ENCODE measurements at regions not wholly inside any gene's neighbourhood (a gene's known extent, or its start where the extent isn't known, plus 50 kb on each side); places are given as distances from the start of the nearest gene placed in this dataset.
"Not testable (repeated sequence)": the region's sequence is repeated elsewhere in the genome, so short reads cannot be mapped to it uniquely, and the experiment has no call there.

DNA sequence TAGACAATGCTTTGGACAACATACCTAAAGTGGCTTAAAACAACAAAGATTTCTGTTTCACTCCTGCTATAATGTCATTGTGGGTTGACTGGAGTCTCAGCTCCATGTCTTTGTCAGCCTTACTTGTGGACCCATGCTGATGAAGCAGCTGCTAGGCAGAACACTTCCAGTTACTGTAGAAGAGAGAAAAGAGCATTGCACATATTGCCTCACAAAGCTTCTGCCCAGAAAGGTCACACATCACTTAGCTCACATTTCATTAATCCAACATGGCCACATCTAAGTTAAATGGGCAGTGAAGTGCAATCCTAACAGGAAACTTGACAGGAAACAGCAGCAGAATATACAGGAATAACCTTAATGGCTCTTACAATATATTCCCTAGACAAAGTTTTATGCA, 480.5 kb upstream of the HTR1E start:
- no peak for DNase-seq

DNA sequence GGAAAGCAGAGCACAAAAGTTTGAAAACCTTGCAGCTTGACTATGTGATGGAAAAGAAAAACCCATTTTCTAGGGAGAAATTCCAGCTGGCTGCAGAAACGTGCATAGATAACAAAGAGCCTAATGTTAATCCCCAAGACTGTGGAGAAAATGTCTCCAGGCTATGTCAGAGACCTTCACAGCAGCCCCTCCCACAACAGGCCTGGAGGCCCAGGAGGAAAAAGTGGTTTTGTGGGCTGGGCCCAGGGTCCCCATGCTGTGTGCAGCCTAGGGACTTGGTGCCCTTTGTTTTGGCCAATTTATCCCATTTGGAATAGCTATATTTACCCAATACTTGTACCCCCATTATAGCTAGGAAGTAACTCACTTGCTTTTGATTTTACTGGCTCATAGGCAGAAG, 484.1 kb upstream of the HTR1E start:
- no peak for DNase-seq

DNA sequence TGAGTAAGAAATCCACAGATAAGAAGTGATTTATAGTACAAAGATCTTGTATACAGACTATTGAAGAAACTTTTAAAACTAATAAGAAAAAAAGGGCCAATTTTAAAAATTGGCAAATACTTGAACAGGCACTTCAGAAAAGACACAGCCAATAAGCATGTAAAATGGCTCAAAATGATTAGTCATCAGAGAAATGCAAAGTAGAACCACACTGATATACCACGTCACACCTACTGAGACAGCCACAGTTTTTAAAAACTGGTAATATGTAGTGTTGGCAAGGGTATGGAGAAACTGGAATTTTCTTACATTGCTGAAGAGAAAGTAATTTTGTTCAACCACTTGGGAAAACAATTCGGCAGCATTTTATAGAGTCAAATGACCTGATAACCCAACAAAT, 488.9 kb upstream of the HTR1E start:
- DNase-seq, result no peak

DNA sequence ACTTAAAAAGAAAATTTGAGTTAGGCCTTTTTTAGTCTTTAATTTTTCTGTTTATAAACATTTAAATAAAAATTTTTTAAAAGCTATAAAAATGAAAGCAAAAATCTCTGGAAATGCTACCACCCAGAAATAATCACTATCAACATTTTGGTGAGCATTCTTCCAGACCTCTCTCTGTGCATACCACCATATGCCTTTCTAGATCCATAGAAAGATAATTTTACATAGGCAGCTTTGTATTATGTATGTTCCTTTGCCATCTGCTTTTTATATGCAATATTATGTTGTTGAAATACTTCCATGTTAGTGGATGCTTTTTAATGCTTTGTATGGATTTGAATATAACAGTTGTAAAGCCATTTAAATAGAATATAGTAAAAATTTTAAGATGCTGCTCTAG, 496.7 kb upstream of the HTR1E start:
- DNase-seq, result no peak

DNA sequence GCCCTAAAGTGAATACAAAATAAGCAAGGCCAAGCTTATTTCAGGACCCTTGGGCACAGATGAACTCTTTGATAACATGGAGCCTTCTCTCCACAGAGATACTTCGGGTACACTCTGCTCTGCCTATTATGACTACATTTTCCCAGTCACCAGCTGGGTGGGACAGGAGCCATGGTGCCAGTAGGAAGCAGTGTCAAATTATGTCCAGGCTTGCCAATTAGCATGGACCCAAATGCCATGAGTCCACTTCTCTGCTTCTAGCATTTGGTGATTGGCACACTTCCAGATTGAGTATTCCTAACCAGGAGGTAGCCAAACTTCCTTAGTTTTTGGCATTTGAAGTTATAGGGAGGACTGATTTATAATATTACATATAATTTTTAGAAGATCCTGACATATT, 513.8 kb upstream of the HTR1E start:
- no peak for DNase-seq

DNA sequence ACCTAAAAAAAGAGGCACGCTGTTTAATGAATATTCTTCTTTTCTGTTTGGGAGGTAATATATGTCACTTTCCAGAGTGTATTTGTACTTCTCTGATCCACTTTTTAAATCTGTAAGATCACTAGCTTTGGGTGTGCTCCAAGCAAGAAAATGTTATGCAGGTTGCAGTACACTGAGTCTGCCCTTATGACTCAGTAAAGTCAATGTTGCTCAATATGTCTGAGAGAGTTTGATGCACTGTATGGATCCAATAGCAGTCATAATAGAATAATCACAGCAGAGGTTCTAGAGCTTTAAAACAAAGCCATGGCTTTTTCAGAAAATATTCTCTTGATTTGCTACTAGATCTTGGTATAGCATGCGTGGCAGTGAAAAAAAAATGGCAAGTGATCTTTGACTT, 525.3 kb upstream of the HTR1E start:
- DNase-seq, result no peak

DNA sequence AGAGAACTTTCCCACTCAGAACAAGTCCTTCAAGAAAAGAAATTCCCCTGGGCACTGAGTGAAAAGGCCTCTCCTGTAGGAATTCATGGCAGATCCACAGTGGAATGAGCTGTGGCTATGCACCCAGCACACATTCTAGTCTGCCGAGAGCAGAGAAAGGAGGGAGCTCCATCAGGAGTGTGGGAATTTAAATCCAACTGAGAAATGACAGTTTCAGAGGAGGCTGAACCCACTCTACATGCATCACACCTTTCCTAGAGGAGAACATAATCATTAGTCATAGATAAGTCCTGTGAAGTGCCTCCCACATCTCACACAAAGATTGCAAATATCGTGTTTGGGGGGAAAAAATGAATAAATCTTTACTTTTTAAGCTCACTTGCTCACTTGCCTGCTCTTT, 530.2 kb upstream of the HTR1E start:
- no peak for DNase-seq

DNA sequence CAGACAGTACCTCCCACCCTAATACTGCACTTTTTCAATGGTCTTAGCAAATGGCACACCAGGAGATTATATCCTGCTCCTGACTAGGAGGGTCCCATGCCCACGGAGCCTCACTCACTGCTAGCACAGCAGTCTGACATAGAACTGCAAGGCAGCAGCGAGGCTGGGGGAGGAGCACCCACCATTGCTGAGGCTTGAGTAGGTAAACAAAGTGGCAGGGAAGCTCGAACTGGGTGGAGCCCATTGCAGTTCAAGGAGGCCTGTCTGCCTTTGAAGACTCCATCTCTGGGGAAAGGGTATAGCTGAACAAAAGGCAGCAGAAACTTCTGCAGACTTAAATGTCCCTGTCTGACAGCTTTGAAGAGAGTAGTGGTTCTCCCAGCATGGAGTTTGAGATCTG, 544.5 kb upstream of the HTR1E start:
- not testable (repeated sequence) for DNase-seq

DNA sequence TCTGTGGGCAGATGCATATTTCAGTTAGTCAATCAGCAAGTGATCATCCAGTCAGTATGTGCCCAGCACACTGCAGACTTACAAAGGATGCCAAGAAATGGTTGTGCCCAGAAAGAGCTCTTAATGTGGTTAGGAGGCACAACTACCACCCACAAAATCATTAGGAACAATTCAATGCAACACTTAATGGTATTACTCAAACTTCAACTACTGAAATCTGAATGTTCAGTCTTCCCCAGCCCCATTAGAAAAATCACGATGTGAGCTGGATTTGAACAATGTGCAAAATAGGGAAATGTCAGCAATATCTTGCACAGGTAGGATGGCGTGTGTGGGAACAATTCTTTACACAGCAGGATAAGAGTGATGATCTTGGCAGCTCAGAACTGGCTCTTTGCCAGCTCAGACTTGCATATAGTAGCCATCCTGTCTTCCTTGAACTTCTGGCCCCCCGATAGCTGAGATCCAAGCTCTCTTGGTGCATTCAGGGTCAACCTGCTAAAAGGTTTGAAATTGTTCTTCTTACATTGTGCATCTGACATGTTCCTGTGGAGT, 556.7 kb upstream of the HTR1E start:
- DNase-seq, result no peak

DNA sequence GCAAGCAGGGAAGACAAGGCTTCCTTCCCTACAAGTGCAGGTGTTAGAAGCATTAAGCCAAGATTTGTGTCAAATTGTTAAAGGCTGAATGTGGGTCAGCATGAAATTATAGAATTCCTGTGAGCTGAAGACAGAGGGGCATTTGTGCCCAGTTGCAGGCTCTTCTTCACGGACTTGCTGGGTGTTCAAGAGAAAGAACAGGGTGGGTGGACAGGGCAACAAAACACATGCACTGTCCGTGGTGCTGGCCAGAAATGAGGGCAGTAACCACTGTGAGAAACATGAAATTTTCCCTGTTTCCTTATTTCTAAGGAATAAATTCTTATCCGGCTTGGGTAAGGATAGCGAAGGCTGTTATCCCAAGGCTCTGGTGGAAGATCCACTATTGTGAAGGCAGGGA, 579.5 kb upstream of the HTR1E start:
- DNase-seq, result no peak

DNA sequence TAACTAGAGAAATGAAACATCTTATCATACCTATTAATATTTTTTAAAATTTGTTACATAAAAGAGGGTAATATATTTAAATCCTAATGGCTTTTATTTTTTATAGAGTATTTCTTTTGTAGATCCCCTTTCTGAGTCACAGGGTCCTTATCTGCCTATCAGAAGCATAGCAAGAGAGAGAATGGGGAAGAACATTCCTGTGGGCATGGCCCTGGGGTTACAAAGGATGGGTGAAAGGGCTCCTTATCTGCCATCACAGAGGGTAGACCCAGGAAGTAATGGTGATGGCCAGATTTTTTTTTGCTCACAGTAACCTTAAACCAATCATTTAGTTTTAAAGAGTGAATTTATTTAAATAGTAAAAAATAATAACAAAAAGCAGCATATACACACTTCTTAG, 582.1 kb upstream of the HTR1E start:
- no peak for DNase-seq

DNA sequence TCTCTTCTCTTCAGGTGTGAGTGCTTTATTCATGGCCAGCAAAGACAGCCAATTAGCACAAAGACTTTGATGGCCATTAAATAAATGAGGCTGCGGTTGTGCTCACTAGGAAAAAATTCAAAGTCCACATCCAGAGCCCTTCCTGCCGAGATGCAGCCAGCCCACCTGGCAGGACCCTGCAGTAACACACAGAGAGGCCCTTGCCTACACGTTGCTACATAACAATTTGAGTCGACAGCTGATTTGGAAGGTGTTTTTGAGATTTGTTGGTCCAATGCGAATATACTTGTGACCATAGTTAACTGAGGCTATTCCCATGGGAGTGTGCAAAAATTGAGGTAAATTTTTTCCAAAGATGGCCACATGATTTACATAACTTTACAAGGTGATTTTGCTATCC, 605.4 kb upstream of the HTR1E start:
- DNase-seq, result no peak

DNA sequence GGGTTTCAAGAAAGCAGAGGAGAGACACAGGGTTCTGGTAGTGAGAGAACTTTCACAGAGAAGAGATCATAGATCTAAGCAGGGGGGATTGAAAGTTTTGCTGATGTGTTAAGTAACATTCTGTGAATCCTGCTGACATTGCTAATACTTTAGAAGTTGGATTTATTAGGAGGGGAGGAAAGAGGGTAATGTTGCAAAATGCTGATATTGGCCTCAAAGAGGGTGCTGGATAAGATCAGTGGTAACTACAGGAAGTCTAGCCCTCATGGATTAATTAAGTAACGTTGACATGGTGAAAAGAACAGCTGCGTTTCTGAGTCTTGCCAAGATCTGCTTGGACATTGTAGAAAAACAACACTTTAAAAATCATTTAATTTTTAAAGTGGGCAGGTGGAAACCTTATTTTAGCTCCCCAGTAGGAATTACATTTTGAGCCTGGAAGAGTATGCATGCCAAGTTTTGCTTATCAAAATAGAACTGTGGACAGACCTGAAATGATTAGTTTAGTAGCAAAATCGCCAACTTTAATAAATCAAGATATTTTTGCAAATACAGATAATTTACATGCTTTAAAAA, 606.0 kb upstream of the HTR1E start:
- DNase-seq, result no peak

DNA sequence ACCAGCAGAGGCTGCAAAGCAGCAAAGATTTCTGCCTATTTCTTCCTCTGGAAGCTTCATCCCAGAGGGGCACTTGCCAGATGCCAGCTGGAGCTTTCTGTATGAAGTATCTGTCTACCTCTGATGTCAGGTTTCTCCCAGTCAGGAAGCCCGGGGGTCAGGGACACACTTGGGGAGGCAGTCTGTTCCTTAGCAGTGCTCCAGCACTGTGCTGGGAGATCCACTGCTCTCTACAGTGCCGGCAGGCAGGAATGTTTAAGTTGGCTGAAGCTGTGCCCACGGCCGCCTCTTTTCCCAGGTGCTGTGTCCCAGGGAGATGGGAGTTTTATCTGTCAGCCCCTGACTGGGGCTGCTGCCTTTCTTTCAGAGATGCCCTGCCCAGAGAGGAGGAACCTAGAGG, 631.1 kb upstream of the HTR1E start:
- no peak for DNase-seq

DNA sequence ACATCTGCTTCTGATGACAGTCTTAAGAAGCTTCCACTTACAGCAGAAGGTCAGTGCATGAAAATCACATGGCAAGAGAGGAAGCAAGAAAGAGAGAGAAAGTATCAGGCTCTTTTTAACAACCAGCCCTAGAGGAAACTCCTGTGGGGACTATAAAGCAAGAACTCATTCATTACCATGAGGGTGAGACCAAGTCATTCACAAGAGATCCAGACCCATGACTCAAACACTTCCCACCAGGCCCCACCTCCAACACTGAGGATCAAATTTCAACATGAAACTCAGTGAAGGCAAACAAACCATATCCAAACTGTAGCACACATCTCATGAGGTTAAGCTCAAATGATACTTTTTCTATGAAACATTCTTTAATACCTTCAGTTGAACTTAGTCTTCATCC, 643.2 kb upstream of the SYNCRIP start:
- no peak for DNase-seq

DNA sequence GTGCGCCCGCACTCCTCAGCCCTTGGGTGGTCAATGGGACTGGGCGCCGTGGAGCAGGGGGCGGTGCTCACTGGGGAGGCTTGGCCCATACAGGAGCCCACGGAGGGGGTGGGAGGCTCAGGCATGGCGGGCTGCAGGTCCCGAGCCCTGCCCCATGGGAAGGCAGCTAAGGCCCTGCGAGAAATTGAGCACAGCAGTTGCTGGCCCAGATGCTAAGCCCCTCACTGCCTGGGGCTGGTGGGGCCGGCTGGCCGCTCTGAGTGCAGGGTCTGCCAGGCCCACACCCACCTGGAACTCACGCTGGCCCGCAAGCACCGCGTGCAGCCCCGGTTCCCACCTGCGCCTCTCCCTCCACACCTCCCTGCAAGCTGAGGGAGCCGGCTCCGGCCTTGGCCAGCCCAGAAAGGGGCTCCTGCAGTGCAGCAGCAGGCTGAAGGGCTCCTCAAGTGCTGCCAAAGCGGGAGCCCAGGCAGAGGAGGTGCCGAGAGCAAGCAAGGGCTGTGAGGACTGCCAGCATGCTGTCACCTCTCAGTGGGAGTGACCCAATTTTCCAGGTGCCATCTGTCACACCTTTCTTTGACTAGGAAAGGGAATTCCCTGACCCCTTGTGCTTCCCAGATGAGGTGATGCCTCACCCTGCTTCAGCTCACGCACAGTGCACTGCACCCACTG, 642.3 kb upstream of the SYNCRIP start:
- DNase-seq, result not testable (repeated sequence)

DNA sequence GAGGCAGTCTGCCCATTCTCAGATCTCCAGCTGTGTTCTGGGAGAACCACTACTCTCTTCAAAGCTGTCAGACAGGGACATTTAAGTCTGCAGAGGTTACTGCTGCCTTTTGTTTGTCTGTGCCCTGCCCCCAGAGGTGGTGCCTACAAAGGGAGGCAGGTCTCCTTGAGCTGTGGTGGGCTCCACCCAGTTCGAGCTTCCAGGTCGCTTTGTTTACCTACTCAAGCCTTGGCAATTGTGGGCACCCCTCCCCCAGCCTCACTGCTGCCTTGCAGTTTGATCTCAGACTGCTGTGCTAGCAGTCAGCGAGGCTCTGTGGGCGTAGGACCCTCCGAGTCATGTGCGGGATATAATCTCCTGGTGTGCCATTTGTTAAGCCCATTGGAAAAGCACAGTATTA, 640.9 kb upstream of the SYNCRIP start:
- not testable (repeated sequence) for DNase-seq

DNA sequence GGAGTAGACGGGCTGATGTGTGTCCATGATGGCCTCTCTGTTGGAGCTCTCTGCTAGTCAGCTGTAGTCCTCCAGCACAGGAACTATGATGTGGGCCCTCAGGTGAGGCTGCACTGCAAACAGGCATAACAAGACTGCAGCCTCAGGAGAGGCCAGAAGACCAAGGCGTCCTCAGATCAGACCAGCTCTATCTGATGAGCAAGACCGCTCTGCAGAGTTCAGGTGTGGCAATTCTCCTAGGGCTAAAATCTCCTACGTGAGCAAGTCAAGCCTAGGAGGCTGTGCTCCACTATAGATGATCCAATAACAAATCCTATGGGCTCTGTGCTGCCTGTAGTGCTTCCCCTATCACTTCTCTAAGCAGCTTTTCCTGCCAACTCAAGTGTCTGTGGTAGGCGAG, 633.4 kb upstream of the SYNCRIP start:
- DNase-seq, result no peak

DNA sequence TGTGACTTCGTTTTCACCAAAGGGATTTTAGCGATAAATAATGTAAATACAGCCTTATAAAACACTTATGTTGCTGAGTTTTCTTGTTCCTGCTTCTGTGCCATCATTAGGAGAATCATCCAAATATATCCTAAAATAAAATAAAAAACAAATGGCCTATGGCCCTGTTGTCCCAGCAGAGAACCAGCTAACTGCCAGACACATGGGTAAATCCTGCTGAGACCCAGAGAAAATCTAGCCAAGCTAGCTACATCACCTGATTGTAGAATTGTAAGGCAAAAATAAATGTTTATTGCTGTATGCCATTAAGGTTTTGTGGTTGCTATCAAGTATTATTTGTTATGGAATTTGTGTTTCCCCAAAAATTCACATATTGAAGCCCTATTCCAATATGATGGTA, 631.2 kb upstream of the SYNCRIP start:
- no peak for DNase-seq

DNA sequence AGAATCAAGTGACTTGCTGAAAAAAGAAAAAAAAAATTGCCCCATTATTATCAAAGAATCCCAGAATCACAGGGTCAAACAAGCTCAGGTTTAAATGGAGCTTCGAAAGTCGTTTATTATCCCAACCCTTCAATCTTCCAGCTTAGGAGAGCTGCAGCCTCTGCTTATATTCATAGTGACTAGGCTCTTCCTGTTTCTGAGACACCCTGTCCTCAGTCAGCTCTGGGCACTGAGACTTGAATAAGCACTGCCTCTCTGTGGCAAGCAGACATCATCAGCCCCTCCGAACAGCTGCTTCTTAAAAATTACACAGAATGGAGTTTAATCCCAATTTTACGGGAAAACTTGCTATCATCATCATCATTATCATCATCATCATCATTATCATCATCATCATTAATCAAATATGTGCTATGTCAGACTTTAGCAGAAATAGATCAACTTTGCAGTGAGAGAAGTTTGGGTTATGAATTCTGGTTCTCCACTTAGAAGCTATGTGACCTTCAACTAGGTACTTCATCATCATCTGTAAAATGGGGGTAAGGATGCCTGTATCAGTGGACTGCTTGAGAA, 614.0 kb upstream of the SYNCRIP start:
- no peak for DNase-seq

DNA sequence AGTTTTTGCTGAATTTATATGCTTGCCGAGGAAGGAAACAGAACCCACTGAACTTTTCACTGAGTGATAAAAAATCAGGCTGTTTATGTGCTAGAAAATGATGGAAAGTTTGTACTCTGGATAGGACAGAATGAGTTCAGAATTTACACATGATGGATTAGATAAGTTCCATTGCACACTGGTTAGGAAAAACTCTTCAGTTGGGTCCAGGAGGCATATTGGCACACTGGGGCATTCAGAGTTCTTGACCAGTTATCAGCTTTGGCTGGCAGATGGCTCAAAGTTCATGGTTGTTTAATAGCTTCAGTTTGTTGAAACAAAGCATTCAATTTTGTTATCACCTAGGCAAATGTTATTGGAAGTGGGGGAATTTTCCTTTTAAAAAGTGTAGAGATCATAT, 613.3 kb upstream of the SYNCRIP start:
- DNase-seq, result no peak

DNA sequence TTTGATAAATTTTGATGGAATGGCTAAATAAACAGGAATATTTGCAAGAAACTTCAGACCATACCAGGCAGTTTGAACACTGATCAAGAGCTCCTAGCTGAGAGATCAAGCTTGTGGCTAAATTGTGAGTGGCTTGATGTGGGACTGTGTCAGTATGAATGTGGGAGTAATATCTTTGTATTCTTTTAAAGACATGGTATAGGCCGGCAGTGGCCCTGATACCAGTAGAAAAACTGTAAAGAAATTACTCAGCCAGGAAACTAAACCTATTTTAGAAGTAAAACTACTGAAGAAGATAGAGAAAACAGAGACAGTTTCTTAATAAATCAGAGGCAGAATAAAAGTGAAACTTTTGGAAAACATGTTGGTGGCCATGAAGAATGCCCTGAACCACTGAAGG, 608.4 kb upstream of the SYNCRIP start:
- DNase-seq, result no peak

DNA sequence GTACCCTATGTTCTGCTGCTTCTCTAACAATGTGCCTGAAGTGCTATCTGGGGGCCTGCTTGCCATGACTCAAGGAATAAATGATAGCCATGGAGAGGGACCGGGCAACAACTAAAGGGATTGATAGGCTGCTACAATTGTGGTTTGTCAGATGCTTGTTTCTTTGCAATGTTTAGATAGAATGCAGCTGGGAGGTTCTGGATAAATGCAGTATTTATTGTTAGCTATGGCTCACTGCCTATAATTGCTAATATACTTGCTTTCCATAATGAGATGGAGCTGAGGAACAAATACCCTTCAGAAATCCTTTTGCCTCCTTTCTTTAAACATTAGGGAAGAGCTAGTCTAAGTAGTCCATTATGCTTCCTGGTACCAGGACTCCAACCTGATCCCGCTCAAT, 575.2 kb upstream of the SYNCRIP start:
- DNase-seq, result no peak

DNA sequence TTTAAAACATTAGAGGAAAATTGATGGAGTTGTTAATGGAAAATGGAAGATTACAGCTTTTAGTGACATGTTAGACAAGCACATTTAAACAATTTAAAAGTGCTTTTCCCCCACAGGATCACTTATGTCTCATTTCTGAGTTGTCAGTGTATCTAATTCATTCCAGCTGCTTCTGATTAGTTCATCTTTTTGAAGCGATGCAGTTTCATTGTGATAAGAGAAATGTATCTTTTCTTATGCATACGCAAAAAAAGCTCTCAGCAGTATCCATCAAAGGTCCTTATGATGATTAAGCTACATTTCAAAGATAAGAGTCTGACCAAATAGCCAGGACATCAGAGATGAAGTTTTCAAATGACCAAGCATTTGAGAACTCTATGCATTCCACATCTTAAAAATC, 572.6 kb upstream of the SYNCRIP start:
- no peak for DNase-seq

DNA sequence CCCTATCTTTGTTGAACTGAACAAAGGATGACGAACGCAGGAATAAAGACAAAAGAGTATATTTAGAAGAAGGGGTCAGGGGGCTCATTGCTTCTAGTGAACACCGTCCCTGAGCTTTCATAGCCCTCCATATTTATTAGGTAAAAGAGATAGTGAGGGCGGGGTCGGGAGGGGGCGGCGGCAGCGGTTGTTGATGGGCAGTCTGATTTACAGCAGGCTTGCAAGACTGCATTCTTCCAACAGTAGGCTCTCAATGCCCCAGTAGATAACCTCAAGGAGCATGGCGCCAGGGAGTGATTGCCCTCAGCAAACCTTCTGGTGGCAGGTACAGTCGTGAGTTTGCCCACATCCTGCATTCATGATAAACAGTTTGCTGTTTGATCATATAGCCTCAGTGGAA, 563.3 kb upstream of the SYNCRIP start:
- DNase-seq, result no peak
